ENCODE measurements at regions not wholly inside any gene's neighbourhood (a gene's known extent, or its start where the extent isn't known, plus 50 kb on each side); places are given as distances from the start of the nearest gene placed in this dataset.

DNA sequence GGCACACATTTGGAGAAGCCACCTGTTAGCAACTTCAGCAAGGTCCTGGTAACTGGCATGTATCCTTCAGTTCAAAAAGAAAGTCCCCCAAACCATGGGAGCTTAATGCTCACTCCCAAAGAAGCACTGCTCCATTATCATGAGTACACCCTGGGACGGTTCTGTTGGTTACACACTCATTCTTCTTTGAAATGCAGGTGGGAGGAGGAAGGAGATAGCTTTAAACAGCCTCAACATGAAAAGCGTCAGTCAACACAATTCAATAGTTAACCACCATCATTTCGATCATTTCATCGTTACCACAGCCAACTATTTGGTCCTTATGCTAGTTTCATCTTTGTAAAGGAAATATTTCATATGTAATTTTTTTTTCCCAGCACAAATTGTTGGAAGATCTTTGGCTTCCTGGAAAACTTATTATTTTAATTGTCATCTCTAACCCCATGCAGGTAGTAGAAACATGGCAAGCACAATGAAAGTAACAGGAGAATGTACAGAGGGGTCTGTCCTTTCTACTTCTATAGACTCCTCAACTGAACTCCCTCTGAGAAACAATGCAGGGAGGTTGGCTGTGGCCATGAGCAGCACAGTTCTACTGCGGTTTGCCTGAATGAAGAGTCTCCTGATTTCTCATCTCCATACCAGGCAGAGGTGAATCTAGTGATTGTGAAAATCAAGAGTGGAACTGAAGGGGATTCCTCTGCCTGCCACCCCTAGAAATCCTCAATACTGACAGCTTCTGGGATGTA, 196.4 kb upstream of the FOXN3 start:
- no peak for DNase-seq (ENCODE audit: low read depth in 1 of 2, low spot score in 1 of 2)

DNA sequence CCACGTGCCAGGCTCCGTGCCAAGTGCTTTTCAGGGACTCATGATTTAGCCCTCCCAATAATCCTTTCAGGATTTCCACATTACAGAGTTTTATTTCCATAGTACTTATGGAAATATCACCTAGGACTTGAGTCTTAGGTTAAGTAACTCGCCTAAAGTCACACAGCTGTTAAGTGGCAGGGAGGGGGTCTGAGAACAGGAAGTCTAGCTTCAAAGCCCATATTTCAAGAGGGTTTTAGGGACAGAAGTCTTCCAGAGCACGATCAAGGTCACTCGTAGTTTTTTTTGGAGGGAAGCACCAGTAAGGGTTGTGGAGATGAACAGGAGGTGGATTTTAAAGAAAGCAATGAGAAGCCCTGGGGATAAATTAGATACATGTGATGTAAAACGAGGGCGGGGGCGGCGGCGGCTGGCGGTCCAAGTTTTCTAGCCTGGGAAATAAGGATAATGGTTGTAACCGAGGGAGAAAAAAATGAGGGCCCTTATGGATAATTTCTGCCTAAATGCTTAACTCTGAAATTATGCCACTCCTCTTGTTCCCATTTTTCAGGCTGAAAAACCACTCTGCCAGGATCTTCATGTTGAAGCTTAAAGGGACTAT, 192.6 kb upstream of the FOXN3 start:
- DNase-seq (ENCODE audit: low read depth in 1 of 2, low spot score in 1 of 2): no peak

DNA sequence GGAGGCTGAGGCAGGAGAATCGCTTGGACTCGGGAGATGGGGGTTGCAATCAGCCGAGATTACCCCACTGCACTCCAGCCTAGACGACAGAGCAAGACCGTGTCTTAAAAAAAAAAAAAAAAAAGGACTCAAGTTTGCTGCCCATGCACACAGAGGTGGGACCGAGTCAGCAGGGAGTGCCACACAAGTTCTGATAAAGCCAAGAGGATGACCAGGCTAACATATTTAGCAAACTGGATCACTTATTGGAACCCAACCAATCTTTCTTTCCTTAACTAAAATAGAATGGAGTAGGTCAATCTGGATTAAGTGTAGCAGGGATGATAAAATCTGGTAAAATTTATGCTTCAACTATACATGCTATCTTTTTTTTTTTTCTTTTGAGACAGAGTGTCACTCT, 190.4 kb upstream of the FOXN3 start:
- no peak for DNase-seq (ENCODE audit: low read depth in 1 of 2, low spot score in 1 of 2)

DNA sequence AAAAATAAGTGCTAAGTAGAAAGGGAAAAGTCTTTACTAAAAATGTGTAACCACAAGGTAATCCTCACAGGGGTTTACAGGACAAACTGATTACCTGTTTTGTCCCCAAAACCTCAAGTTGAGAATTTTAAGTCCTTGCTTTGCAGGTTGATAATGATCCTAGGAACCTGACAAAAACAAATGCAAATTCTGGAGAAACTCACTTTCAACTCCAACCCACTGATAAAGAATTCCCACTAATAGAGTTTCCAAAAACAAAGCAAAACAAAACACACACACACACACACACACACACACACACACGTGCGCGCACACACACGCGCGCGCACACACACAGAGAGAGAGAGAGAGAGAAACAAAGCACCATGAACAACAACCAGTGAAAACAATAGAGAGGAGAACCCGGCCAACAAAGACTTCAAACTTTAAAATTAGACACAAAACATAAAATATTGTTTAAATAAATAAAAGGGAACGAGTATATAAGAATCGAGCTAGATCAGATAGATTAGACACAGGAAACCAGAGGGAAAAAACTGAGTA, 187.0 kb upstream of the FOXN3 start:
- no peak for DNase-seq (ENCODE audit: low read depth in 1 of 2, low spot score in 1 of 2)

DNA sequence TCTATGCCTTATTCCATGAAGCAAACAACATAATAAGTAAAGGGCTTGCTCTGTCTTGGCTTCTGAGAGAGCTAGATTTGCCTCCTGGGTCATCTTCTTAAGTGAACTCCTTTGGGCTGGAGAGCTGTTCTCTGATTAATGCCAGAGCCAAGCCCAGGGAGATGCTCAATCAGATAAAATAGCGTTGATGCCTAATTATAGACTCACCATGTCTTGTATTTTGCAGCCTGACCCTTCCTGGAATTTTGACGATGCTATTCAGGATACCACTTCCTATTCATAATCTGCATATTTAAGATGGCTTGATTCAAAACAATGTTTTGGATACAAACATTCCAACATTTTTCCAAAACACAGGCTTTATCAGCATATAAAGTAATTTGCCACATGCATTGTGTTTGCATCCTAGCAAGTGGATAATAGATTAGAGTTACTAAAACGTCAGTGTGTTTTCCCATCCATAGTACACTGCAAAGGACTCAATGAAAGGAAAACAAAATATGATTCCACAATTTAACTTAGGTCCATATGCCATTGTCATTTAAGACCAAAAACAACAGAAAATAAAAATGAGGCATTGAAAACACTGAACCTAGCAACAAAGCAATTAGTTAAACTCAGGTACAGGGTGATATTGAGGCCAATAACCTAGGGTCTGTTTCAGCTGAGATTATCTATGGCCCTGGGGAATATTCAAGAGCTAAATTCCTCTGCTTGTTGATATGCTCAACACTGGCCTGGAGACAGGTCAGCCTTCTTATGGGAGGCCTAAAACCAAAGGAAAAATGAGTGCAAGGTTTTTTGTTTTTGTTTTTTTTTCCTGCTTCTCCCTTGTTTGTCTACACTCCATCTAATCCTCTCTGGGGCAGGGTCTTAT, 184.2 kb upstream of the FOXN3 start:
- no peak for DNase-seq (ENCODE audit: low read depth in 1 of 2, low spot score in 1 of 2)

DNA sequence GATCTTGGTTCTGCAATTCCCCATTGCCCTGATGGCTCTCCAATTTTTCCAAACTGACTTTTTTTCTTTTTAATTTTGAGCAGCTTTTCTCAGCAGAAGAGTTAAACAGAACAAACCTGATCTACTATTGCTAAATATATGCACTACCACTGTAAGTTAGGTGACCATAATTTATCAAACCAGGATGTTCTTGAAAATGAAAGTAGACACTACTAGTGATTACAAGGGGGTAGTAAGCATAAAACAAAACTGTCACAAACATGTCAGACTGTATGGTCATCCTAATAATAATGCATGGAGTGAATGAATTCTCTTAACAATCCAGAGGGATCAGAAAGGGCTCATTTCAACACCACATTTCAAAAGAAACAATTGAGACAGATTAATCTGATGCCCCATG, 183.0 kb upstream of the FOXN3 start:
- no peak for DNase-seq (ENCODE audit: low read depth in 1 of 2, low spot score in 1 of 2)

DNA sequence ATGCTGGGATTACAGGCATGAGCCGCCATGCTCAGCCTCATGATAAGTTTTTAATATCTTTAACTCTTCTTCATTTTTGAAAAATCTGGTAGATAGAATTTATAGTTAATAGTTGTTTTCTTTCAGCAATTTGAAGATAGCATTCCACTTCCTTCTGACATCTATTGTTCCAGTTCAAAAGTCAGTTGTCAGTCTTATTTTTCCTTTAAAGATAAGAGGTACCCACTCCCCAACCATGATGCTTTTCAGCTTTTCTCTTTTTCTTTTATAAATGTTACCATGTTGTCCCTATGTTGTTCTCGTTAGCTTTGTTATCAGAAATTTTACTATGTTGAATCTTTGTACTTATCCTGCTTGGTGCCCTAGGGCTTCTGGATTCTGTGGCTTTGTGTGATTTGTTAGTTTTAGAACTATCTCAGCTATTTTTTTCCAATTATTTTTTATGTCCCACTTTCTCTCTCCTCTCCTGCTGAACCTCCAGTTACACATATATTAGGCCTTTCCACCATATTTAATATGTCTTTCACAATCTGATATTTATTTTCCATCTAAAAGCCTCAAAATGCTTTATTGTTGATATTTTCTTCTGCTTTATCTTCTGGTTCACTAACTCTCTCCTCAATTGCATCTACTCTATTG, 181.6 kb upstream of the FOXN3 start:
- DNase-seq (ENCODE audit: low read depth in 1 of 2, low spot score in 1 of 2): no peak

DNA sequence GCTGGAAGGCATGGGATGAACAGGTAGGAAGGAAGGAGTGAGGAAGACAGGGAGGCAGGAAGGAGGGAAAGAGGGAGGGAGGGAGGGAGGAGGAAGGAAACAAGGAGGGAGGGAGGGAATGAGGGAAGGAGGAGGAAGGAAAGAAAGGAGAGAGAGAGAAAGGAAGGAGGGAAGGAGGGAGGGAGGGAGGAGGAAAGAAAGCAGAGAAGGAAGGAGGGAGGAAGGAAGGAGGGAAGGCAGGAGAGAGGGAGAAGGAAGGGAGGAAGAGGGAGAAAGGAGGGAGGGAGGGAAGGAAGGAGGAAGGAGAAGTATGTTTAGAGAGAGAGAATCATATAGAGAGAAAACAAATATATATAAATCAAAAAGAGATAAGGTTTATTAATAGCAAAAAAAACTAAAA, 175.9 kb upstream of the FOXN3 start:
- no peak for DNase-seq (ENCODE audit: low read depth in 1 of 2, low spot score in 1 of 2)

DNA sequence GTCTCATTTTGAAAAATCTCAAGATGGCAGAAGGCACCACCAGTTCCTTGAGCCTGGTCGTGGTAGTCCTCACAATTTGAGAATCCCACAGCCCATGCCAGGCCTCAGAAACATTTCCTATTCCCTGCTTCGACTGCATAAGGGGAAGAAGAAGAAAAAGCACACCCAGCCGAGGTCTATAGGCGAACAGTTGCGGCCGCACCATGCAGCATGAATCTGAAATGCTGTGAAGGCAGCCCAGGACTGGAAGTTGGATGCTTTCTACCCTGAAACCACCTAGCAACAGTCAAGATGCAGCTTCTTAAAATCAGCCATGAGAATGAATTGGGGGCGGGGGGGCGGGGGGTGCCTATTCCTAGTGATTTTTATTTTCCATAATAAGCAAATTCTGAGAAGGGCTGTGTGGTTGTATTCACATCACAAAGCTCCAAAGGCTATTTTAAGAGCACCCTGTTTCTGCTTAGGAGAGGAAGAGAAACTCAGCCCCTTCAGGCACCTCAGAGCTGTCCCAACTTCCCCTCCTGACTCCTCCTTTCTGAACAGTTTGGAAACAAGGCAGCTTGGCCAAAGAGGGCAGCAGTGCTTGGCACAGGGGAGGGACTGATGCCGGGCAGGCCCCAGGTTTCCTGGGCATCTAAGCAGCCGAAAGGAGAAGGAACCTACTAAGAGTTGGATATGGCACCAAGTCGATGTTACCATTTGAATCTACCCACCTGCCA, 172.5 kb upstream of the FOXN3 start:
- no peak for DNase-seq (ENCODE audit: low read depth in 1 of 2, low spot score in 1 of 2)

DNA sequence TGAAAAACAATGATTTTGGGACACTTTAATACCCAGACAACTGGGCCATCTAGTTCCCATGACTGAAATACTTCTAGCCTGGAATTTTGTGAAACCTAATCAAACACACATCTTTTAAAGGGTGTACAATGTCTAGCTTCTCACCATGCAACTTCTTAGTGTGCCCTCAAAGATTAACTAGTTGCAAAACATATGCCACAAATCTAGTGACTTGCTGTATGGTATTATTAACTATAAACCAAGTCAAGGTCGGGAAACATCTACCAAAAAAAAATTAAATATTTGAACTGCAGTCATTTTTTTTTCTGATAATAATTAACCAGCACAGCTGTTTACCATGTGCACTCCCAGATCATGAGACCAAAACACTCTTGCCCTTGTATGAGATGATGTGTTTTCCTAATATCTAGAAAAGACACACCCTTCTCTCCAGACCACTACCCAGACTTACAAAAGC, 171.8 kb upstream of the FOXN3 start:
- DNase-seq (ENCODE audit: low read depth in 1 of 2, low spot score in 1 of 2): no peak

DNA sequence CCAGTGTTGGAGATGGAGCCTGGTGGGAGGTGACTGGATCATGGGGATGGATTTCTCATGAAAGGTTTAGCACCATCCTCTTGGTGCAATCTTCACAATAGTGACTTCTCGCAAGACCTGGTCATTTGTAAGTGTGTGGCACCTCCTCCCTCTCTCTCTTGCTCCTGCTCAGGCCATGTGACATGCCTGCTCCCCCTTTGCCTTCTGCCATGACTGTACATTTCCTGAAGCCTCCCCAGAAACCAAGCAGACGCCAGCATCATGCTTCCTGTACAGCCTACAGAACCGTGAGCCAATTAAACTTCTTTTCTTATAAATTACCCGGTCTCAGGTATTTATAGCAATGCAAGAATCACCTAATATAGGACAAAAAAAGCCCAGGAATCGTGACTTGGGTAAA, 171.0 kb upstream of the FOXN3 start:
- DNase-seq (ENCODE audit: low read depth in 1 of 2, low spot score in 1 of 2): no peak

DNA sequence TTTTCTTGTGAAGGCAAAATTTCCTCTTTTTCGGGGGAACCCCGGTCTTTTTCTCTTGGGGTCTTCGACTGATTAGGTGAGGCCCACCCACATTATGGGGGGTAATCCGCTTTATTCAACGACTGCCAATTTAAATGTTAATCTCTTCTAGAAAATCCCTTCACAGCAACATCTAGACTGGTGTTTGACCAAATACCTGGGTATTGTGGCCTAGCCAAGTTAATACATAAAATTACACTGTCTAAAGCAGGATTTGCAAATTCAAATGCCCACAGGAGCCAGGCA, 170.0 kb upstream of the FOXN3 start:
- DNase-seq (ENCODE audit: low read depth in 1 of 2, low spot score in 1 of 2): no peak

DNA sequence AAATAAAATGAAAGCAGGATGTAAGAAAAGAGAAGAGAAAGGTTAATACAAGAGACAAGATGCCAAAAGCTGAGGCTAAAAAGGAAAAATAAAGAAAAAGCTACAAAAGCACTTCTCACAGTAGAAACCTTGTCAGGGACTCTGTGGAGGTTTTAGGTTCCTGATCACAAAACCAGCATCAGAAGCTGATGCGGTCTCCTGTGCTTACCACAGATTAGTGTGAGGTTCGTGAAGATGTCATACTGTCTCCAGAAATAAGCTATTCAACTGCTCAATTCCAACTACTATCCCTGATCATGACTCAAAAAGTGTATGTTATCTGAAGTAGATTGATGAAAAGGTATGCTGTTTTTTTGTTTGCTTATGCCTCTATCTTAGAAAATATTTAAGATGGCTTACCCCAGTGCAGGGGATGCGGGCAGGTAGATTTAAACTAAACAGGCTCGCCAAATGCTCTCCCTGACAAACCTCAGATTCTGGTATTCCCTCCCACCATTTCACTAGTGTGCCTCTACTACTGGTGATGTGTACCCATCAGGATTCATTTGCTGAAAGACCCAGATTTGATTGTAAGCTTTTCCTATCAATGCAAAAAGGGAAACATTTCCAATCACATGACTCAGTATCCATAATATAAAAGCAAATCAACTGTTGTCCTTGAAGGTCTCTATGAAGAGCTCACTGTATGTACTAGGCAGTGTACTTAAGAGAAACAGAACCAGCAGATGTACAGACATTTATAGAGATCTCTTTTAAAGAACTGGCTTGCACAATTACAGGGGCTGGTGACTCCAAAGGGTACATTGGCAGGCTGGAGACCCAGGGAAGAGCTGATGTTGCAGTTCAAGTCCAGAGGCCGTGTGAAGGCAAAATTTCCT, 169.5 kb upstream of the FOXN3 start:
- DNase-seq (ENCODE audit: low read depth in 1 of 2, low spot score in 1 of 2): no peak

DNA sequence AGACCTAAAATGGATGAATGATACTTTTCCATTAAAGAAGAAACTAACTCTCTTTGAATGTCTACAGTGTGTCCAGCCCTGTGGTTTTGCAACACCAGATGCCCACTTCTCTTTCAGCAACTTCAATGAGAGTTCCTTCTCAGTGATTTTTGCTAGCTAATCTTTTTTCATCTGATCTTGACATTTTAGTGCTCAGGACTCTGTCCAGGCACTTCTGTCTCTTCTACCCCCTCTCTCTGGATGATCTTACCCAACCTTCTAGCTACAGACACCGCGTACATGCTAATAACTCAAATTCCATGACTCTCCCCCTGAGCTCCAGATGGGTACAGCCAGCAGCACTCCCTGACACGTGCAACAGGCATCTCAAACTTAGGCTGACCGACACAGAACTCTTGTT, 161.1 kb upstream of the FOXN3 start:
- no peak for DNase-seq (ENCODE audit: low read depth in 1 of 2, low spot score in 1 of 2)

DNA sequence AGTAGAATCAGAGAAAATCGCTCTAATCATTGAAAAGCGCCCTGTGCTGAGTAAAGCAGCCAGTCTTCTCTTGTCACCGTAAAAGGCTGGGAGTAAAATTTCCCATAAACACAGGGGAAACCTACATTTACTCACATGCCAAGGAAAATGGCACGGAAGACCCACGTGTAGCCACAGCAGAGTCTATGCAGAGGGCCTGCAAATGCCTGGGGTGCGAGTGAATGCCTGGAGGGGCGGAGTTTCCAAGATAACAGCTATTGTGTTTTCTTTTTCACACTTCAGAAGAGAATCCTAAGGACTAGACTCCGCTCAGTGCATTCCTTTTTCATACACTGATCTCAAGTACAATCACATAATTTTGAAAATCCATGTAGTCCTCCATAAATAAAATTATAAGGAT, 159.9 kb upstream of the FOXN3 start:
- DNase-seq (ENCODE audit: low read depth in 1 of 2, low spot score in 1 of 2): no peak

DNA sequence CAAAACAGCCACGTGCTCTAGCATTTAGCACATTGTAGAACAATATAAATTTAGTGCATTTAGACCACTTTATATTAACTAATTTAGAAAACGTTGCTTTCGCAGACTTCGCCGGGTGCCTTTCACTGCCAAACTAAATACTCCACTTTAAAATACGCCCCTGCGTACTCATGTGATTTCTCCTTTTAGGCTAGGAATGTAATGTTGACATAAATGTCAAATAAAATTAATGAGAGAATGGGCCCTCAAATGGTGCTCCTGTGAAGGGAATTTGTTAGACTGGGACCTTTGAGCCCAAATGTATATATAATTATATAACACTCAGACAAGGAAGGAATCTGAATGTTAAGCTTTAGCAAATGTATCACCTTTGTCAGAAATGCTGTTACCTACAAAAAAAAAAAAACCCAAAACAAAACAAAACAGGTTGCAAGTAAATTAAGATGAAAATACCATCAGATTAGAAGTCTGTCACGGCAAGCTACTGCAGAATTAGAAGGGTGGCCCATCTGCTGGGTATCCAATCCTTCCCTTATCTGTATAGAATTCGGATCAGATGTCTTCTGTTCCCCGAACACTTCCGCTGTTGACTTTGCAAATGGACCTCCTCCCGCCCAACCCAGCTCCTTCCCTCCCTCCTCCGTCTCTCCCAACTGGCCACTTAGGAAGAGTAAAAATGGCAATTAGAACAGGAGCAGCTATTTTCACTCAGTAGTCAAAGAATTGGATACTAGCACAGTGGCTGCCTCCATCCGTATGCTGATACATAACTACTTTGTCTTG, 159.3 kb upstream of the FOXN3 start:
- no peak for DNase-seq (ENCODE audit: low read depth in 1 of 2, low spot score in 1 of 2)

DNA sequence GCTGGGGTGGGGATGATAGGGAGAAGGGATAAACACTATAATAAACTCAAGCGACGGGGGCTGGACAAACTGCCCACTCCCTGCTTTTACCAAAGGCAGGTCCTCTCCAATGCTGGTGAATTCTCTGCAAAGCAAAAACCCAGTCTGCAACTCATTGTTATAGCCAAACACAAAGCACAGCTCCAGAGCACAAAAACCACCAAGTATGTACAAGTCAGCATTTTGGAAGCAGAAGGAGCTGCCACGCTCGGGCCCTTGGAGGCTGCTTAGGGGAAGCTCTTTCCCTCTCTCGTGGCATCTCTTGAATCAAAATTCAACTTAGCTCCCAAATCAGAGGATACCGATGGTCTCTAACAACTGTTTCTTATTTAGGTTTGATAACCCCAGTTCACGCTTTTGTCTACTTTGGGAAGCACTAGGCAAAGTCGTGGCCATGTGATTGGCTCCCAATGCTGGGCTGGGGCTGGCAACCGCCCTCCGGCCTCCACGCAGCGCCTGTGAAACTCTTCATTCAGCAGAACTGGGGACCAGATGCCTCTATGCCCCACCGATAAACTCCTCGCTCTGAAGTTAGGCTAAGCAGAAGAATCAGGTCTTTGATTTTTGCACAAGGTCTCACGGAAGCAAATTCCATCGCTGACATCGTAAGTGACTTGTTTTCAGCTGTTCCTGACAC, 158.5 kb upstream of the FOXN3 start:
- DNase-seq (ENCODE audit: low read depth in 1 of 2, low spot score in 1 of 2): no peak

DNA sequence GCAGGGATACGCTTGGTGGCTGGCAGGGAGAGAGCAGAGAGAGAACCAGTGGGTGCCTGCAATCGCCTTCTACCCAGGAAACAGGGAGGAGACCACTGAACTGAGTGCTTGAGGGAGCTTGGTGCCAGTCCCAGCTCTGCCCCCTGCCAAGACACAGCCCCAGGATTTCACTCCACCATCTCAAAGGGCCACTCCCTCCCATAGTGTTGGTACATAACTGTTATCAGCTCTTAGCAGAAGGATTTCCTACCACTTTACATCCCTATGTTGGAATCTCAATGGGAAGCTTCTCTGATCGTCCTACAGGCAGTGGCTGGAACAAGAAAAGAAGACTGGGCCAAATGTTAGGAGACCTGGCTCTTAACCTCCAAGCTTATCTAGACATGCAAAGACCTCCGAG, 157.4 kb upstream of the FOXN3 start:
- no peak for DNase-seq (ENCODE audit: low read depth in 1 of 2, low spot score in 1 of 2)

DNA sequence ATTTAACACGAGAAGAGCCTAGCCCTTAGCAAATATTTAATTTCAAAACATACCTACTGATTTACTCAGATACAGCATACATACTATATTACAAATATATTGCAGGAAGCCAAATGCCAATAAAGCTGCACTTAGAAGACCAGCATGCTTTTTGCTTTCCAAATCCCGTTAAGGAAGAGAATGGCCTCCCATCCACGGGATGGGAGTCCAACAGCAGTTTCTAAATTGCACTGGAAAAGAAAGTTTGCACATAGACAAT, 156.3 kb upstream of the FOXN3 start:
- no peak for DNase-seq (ENCODE audit: low read depth in 1 of 2, low spot score in 1 of 2)

Measured in activated CD4-positive, alpha-beta T cell treated with anti-CD3 and anti-CD28 coated beads, Interleukin-2, amount 50 U/mL, for 24 hours (primary cell).